HTR-8/SVneo (cell line): ENCODE measurements at regions not wholly inside any gene's neighbourhood (a gene's known extent, or its start where the extent isn't known, plus 50 kb on each side); places are given as distances from the start of the nearest gene placed in this dataset.

Experiments used
- DNase-seq: peaks from one replicate; pipeline ENCODE4 v3.0.0; 2011; ENCODE audit warnings: low spot score, mixed read lengths; ENCODE audit not compliant: insufficient read length
- FAIRE-seq: peaks from 2 replicates; lab custom pipeline; 2011; peaks lifted over from hg19 to GRCh38; lab: Jason Lieb, UNC

DNA sequence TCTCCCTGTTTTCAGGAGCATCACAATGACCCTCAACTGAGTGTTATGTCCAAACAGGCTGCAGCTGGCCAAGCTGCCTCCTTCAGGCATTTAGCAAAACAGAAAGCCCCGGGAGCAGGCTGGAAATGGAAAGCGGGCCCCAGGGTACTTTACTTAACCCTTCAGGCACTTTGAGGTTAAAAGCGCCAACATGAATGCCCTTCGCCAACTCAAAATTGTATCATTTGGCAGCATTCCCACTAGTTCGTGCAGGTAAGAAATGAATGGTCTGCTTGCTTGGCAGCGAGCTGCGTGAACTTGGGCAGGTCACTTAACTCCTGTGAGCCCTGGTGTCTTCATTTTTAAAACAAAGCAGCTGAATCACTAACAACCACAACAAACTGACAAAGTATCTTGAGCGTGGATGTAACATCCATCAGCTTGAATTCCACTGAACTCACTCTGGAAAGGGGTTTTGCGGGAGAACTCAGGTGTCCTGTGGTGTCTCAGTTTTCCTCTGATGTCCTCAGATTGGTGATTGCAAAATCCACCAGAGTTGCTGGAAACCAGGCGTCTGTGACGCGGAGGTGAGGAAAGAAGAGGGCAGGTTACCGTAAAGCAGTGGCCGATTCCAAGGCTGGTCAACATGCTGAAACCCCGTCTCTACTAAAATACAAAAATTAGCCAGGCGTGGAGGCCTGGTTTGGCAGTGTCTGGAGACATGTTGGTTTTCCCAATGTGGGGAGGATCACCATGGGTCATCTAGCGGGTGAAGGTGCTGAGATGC is 118.8 kb upstream of the ZNF217 start:
- no peak for DNase-seq
- peak; percentile 46 for FAIRE-seq

DNA sequence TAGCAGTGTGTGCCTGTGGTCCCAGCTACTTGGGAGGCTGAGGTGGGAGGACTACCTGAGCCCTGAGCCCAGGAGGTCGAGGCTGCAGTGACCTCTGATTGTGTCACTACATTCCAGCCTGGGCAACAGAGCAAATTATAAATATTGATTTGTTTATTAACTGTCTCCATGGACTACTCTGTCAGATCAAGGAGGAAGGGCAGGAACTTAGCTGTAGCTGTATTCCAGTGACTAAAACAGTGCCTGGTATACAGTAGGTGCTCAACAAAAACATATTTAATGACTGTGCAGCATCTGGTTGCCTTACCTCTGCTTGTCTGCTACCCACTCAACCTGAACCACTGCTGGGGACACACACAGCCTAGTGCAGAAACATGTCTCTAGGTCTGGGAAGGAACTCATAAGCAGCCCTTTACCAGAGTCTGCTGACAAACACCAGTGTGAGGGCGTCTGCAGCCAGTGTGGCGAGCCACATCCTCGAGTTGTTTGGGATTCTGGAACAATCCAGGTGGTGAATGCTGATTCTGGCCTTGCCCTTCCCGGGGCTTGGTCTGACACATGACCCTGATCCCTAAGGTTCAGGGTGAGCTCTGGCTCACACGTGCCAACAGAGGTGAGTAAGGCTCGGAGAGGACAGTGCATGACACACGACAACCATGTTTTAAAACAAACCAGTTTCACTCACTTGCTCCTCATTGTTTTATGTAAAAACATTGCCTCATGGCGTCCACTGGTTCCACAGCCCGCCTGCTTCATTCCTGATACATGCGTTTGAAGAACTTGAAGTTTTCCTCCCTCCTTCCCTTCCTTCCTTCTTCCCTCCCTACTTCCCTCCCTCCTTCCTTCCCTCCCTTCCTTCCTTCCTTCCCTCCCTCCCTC is 117.9 kb upstream of the ZNF217 start:
- peak; percentile 75 for FAIRE-seq
- no peak for DNase-seq

DNA sequence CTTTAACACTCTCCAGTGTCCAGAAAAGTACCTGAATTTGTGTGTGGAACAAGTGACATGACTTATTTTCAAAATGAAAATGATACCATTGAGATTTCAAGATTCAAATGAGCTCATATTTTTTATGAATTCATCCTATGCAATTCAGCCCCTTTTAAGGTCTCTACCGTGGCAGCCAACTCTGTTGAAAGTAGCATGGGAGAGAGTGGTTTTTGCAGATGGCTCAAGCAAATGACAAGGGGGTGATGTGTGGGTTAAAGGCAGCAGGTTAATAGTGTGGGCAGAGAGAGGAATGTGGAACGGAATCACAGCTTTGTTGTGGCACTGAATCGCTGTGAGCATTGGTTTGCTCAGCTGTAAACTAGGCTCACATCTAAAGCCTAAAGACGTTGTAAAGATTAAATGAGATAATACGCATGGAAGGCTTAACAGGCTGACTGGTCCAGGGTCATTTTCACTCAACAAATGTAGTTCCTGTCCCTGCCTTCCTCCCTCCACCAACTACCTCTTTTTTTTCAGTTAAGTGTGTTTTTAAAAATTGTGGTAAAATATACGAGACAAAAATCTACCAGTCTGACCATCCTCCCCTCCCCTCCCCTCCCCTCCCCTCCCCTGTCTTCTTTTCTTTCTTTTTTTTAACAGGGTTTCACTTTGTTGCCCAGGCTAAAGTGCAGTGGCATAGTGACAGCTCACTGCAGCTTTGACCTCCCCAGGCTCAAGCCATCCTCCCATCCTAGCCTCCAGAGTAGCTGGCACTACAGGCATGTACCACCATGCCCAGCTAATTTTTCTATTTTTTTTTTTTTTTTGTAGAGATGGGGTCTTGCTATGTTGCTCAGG is 114.7 kb upstream of the ZNF217 start:
- FAIRE-seq (peak; percentile 98), DNase-seq (peak; percentile 83)

DNA sequence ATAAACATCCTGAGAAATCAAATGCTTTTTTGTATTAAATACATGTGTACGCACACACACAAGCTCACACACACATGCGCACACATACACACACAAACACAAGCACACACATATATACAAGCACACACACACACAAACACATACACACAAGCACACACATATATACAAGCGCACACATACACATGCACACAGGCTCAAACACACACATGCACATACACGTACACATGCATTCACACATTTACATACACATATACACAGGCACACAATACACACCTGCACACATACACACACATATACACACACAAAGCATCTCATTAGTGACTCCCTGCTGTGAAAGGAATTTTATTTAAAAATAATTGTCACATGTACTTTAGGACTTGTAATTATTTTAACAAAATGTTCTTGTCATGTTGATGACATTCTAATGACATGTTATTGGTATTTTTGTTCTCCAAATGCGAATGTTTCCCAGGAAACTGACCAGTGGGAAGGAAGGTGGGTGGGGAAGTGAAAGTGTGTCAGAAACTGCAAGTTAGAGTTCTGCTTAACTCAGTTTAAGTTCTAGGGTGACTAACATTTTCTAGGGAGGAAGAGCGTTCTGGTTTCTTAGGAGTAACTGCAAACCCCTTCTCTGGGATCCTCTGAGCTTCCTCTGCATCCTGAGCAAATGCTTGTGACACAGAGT is 113.9 kb upstream of the ZNF217 start:
- FAIRE-seq (peak; percentile 98), DNase-seq (no peak)

DNA sequence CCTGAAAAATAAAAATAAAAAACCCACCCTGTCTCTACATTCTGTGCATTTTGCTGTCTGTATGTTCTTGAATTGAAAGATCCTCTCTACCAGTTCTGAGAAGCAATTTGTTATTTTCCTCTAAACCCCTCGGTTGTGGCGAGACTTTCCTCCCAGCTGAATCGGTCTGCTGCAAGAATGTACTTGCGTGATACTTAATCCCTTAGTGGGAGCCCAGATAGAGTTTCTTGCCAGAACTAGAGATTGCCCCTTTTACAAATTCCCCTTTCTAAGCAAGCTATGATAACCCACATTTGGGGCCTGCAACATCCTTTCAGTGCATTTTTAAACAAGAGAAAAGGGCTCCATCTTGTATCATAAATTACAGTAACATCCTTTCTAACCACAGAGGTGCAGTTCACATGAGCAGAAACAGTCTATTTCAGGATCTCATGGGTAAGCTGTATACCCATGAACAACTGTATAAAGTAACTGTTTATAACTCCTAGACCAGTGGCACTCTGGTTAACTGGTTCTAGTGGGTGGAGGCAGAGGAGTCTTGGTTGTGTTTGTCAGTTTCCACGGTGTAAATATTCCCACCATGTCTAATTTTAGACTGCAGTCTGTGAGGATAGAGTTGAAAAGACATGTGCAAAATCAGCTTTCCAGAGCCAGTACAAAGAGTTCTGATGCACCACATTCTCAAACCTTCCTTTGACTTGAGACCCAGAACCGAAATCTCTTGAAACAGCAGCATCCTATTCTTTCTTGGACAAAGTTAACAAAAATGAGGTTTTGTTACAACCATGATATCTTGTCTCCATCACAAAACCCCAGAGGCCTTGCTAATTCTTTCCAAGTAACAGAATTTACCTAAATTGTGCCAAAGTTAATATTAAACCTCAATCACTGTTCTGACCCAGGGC is 113.1 kb upstream of the ZNF217 start:
- DNase-seq, result no peak
- FAIRE-seq, result peak; percentile 57

DNA sequence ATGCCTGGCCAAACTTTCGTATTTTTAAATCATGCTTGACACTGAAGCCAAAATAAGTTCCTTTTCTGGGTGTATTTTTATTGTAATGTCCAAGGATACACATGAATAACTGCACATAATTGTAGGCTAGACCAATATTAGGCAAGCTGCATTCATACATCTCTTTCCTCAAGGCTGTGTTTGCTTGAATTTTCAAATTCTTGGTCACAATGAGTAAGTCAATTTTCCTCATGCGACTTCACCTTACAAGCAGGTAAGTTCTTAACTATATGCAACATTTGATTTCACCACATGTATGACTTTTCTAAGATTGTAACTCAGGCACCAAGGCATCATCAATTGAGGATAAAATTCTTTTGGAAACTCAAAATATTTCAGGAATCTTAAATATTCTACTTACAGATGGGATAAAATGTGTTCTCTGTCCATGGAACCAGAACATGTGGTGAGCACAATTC is 112.4 kb upstream of the ZNF217 start:
- FAIRE-seq (no peak), DNase-seq (no peak)

DNA sequence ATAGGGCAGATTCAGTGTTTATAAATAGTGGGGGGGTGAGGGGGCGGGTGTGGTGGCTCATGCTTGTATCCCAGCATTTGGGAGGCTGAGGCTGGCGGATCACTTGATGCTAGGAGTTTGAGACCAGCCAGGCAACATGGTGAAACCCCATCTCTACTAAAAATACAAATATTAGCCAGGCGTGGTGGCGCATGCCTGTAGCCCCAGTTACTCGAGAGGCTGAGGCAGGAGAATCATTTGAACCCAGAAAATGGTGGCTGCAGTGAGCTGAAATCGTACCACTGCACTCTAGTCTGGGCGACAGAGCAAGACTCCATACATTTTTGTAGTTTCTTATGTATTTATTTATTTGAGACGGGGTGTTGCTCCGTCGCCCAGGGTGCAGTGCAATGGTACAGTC is 109.0 kb upstream of the ZNF217 start:
- DNase-seq (no peak), FAIRE-seq (no peak)

DNA sequence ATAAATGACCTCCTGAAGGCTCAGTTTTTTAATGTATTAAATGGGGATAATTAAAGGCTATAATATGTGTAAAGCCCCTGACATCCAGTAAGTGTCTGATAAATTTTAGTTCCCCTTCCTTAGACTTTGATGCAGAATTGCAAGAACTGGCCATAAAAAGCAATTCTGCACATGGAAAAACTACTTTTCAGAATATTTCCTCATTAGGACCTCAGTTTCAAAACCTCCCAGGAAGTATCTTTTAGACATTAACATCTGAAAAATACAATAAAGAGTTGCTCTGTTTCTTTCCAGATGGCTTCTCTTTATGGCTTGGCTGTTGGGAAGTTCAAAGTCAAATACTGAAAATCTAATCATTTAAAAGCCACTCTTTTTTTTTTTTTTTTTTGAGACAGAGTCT is 106.3 kb upstream of the ZNF217 start:
- FAIRE-seq (no peak), DNase-seq (no peak)

DNA sequence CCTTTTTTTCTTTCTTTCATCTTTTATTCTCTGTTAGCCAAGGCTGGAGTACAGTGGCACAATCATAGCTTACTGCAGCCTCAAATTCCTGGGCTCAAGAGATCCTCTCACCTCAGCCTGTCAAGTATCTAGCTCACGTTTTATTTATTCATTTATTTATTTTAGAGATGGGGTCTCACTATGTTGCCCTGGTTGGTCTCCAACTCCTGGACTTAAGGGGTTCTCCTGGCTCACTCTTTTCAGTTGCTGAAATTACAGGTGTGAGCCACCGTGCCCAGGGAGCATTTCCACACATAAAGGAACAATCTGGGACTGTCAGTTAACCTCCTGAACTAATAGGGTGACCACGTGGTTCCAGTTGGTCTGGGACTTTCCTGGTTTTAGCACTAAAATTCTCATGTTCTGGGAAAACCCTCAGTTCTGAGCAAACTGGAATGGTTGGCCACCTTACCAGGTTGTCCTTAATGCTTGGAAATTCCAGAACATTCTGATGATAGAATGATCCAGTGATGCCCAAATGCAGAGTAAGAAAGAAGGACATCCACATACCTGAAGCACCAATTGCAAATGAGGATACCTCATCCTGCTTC is 105.5 kb upstream of the ZNF217 start:
- DNase-seq (no peak), FAIRE-seq (no peak)

DNA sequence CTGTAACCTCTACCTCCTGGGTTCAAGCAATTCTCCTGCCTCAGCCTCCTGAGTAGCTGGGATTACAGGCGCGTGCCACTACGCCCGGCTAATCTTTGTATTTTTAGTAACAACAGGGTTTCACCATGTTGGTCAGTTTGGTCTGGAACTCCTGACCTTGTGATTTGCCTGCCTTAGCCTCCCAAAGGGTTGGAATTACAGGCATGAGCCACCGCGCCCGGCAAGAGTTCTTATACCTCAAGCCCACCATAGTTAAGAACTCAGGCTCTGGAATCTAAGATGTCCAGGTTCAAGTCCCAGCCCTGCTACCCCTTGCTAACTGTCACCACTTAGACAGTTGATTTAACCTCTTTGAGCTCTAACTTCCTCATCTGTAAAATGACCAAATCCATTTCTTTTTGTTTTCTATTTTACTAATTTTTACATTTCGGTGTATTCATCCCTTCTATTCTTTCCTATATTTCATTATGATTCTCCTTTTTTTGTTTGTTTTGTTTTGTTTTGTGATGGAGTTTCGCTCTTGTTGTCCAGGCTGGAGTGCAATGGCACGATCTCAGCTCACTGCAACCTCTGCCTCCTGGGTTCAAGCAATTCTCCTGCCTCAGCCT is 104.8 kb upstream of the ZNF217 start:
- DNase-seq (no peak), FAIRE-seq (no peak)

DNA sequence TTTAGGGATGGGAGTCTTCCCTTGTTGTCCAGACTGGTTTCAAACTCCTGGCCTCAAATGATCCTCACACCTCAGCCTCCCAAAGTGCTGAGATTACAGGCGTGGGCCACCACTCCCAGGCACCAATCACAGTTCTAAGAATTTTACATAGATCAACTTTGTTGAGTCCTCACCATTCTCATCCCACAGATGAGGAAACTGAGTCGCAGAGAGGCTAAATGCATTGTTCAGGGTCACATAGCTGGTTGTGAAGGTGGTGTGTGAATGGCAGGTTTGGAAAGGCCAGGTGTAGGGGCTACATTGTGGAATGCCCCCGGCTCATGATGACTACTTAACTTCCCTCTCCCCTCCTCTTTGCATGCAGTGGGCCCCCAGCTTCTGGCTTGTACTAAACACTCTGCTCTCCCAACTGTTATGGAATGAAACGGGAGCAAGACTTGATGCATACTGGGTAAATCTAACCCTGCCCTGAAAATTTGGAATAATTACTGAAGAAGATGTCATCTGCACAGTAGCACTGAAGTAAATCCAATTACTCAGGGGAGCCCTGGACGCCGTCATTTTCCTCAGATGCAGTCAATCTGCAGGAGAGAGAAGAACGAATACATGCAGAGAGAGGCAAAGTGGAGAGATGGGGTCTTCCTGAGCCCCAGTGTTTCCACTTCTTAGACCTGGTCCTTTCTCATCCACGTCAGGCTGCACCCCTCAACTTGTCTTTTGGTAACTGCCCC is 102.3 kb upstream of the ZNF217 start:
- FAIRE-seq, result peak; percentile 89
- no peak for DNase-seq

DNA sequence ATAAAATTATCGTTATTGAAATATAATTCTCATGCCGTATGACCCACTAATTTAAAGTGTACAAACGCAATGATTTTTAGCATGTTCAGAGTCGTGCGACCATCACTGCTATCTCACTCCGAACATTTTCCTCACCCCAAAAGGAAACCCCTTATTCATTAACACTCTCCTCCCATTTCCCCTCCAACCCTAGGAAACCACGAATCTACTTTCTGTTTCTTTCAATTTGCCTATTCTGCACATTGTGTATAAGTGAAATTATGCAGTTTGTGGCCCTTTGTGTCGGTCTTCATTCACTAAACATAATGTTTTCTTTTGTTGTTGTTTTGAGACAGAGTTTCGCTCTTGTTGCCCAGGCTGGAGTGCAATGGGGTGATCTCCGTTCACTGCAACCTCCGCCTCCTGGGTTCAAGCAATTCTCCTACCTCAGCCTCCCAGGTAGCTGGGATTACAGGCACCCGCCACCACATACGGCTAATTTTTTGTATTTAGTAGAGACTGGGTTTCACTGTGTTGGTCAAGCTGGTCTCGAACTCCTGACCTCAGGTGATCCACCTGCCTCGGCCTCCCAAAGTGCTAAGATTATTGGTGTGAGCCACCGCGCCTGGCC is 99.7 kb upstream of the ZNF217 start:
- FAIRE-seq (no peak), DNase-seq (no peak)

DNA sequence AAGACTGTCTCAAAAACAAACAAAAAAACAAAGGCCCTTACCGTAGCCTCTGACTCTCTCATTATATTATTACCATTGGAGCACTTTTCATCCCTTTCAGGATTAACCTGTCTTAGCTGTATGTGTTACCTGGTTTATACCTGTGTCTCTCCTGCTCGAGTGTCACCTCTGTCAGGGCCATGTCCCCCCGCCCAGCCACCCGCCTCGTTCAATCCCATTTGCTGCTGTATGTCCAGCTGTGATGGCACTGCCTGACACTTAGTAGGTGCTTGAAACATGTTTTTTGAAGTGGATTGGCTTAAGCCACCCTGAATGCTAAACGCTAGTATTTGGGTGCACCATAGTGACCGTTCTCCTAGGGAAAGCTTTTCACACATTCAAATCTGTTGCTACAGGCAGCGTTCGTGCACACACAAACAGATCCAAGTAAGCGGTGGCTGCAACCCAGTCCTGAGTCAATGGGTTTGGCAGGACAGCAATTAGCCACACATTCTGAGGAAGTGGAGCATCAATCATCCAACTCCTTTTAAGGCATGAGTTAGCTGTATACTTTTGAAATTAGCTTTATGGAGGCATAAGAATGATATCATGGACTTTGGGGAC is 98.9 kb upstream of the ZNF217 start:
- no peak for DNase-seq
- peak; percentile 82 for FAIRE-seq

DNA sequence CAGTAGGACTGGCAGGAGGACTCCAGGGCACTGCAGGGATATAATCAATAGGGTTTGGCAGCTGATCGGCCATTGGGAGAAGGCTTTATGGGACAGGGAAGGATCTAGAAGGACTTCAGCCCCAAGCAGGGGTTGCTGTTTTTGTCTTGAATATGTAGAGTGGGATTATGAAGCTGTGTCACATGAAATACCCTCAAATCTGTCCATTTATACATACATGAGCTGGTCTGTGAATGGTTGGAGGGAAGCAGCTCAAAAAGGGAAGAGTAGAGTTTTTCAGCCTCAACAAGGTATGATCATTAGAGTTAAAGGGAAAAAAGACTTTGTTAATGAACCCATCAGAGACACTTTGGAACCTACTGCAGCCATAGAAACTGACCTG is 98.2 kb upstream of the ZNF217 start:
- DNase-seq (no peak), FAIRE-seq (peak; percentile 16)

DNA sequence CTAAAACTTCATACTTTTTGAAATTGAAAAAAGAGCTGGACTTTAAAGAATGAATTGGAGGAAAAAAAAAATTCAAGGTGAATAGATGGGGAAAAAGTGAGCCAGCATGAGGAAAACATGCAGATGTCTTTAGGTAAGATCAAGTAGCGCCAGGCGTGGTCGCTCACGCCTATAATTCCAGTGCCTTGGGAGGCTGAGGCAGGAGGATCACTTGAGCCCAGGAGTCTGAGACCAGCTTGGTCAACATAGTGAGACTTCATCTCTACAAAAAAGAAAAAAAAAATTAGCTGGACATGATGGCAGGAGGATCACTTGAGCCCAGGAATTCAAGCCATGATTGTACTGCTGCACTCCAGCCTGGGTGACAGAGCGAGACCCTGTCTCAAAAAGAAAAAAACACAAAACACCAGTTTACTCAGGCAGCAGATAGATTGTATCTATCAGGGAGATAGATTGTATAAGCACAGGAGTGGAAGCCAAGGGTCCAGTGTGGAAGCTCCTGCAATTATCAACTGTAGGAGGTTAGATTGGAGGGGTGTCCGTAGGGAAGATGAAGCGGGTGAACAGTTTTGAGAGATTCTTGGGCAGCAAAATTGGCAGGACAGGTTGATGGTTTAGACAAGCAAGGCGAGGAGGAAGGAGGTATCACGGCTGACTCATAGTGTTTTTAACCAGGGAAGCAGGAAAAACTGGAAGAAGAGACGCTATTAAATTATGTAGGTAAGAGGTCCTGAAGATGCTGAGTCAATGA is 97.6 kb upstream of the ZNF217 start:
- FAIRE-seq, result peak; percentile 94
- DNase-seq, result no peak

DNA sequence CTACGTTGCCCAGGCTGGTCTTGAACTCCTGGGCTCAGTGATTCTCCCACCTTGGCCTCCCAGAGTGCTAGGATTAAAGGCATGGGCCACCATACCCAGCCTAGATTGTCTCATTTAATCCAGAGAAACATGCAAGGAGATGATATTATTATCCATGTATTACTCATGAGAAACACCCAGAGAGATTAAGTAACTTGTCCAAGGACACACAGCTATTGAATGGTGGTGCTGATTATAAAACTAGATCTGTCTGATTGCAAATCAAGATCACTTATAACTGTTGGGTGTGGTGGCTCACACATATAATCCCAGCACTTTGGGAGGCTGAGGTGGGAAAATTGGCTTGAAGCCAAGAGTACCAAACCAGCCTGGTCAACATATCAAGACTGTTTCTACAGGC is 94.4 kb upstream of the ZNF217 start:
- FAIRE-seq, result no peak
- no peak for DNase-seq
